ENCODE measurements at regions not wholly inside any gene's neighbourhood (a gene's known extent, or its start where the extent isn't known, plus 50 kb on each side); places are given as distances from the start of the nearest gene placed in this dataset.
"Not testable (repeated sequence)": the region's sequence is repeated elsewhere in the genome, so short reads cannot be mapped to it uniquely, and the experiment has no call there.

GRCh38 chr20:33908336-33908735 lies 85.4 kb upstream of the RALY start:
- DNase-seq (ENCODE audit: low read depth in 2 of 2), result no peak

GRCh38 chr20:33908868-33909267 lies 84.8 kb upstream of the RALY start:
- DNase-seq (ENCODE audit: low read depth in 2 of 2), result no peak

- no peak for DNase-seq (ENCODE audit: low read depth in 2 of 2)
Measured at GRCh38 chr20:33909331-33909921, 84.3 kb upstream of the RALY start.

GRCh38 chr20:33910056-33910455 lies 83.7 kb upstream of the RALY start:
- no peak for DNase-seq (ENCODE audit: low read depth in 2 of 2)

GRCh38 chr20:33910529-33911327 lies 83.0 kb upstream of the RALY start:
- no peak for DNase-seq (ENCODE audit: low read depth in 2 of 2)

GRCh38 chr20:33914919-33915318 lies 78.8 kb upstream of the RALY start:
- DNase-seq (ENCODE audit: low read depth in 2 of 2), result peak; percentile 16 to 28

- peak; percentile 9 to 49 for DNase-seq (ENCODE audit: low read depth in 2 of 2)
Measured at GRCh38 chr20:33915726-33916331, 77.9 kb upstream of the RALY start.

- DNase-seq (ENCODE audit: low read depth in 2 of 2), result no peak
Measured at GRCh38 chr20:33916768-33917167, 76.9 kb upstream of the RALY start.

GRCh38 chr20:33917831-33918525 lies 75.7 kb upstream of the RALY start:
- no peak for DNase-seq (ENCODE audit: low read depth in 2 of 2)

- no peak for DNase-seq (ENCODE audit: low read depth in 2 of 2)
Measured at GRCh38 chr20:33918662-33919061, 75.0 kb upstream of the RALY start.

GRCh38 chr20:33919653-33920052 lies 74.1 kb upstream of the RALY start:
- no peak for DNase-seq (ENCODE audit: low read depth in 2 of 2)

- no peak for DNase-seq (ENCODE audit: low read depth in 2 of 2)
Measured at GRCh38 chr20:33922224-33922623, 71.5 kb upstream of the RALY start.

- no peak for DNase-seq (ENCODE audit: low read depth in 2 of 2)
Measured at GRCh38 chr20:33923740-33924139, 70.0 kb upstream of the RALY start.

- no peak for DNase-seq (ENCODE audit: low read depth in 2 of 2)
Measured at GRCh38 chr20:33925867-33926266, 67.8 kb upstream of the RALY start.

- DNase-seq (ENCODE audit: low read depth in 2 of 2), result no peak
Measured at GRCh38 chr20:33926425-33926824, 67.3 kb upstream of the RALY start.

- no peak for DNase-seq (ENCODE audit: low read depth in 2 of 2)
Measured at GRCh38 chr20:33927724-33928123, 66.0 kb upstream of the RALY start.

GRCh38 chr20:33929917-33930316 lies 63.8 kb upstream of the RALY start:
- DNase-seq (ENCODE audit: low read depth in 2 of 2), result no peak

- DNase-seq (ENCODE audit: low read depth in 2 of 2), result peak; percentile 43 to 46
Measured at GRCh38 chr20:33933469-33933909, 60.2 kb upstream of the RALY start.

GRCh38 chr20:33936656-33937055 lies 57.1 kb upstream of the RALY start:
- DNase-seq (ENCODE audit: low read depth in 2 of 2), result no peak

- not testable (repeated sequence) for DNase-seq (ENCODE audit: low read depth in 2 of 2)
Measured at GRCh38 chr20:33939031-33939430, 54.7 kb upstream of the RALY start.

- no peak for DNase-seq (ENCODE audit: low read depth in 2 of 2)
Measured at GRCh38 chr20:33940666-33941065, 53.0 kb upstream of the RALY start.

Data from stimulated activated CD4-positive, alpha-beta T cell treated with anti-CD3 and anti-CD28 coated beads, Interleukin-15, amount 100 ng/mL, for 48 hours (primary cell).